ENCODE measurements at regions not wholly inside any gene's neighbourhood (a gene's known extent, or its start where the extent isn't known, plus 50 kb on each side); places are given as distances from the start of the nearest gene placed in this dataset.

- ChIA-PET CTCF (ENCODE audit: low intra/inter-chr PET ratio) (no interaction called here), POLR2A (no interaction called here)
Observed at GRCh38 chr2:239737144-239737463, 288.0 kb downstream of the NDUFA10 start.

More at GRCh38 chr2:239737144-239737463, 288.0 kb downstream of the NDUFA10 start:
- no peak overlapping the region for H3K4me3 ChIP-seq
- ATAC-seq = no peak
- H3K9ac ChIP-seq (ENCODE audit: insufficient read depth in 1 of 2, low read depth in 2 of 2, low read length in 2 of 2) = no peak overlapping the region
- H3K4me1 ChIP-seq (replicated peaks in 1 of 2; ENCODE audit: control insufficient read depth in 2 of 2, insufficient read depth in 2 of 2, low read length in 2 of 2) = no peaks in the 10 kb centered on the region; a peak in 1 of 5 replicates
- TF ChIP-seq HMBOX1 (IDR thresholded peaks at IDR 0.05) (no peak), TRIM24 (IDR thresholded peaks at IDR 0.05) (no peak), NFRKB (IDR thresholded peaks at IDR 0.05; ENCODE audit: low read depth) (no peak), CCNT2 (IDR thresholded peaks at IDR 0.05; ENCODE audit: borderline replicate concordance, extremely low read depth, insufficient read length, low read depth, low read length) (no peak), KHSRP (IDR thresholded peaks at IDR 0.05) (no peak), CCAR2 (IDR thresholded peaks at IDR 0.05; ENCODE audit: low read depth, low read length) (no peak), MTA1 (IDR thresholded peaks at IDR 0.05; ENCODE audit: borderline replicate concordance) (no peak), ELF4 (CRISPR knock-in tag; IDR thresholded peaks at IDR 0.05) (no peak), HDAC3 (IDR thresholded peaks at IDR 0.05; ENCODE audit: borderline replicate concordance, partially characterized antibody) (no peak), GTF2A2 (tag; IDR thresholded peaks at IDR 0.05) (no peak), ZNF707 (CRISPR knock-in tag; conservative IDR thresholded peaks at IDR 0.05) (no peak), EP400 (IDR thresholded peaks at IDR 0.05) (no peak)
- DNase-seq (ENCODE audit: extremely low read depth in 1 of 4, low spot score in 3 of 4) = no peak
- H3K79me2 ChIP-seq (ENCODE audit: control insufficient read depth, insufficient read depth, low read length) = no peaks in the 10 kb centered on the region
- no TSS peak for BruUV-seq (replicated peaks)
- no peaks in the 10 kb centered on the region for H3K36me3 ChIP-seq (ENCODE audit: control insufficient read depth, insufficient read depth, low read length)
- no CpG with 5 or more reads among the region's 10 CpGs for WGBS (ENCODE audit: insufficient coverage, low coverage, missing lambda C conversion rate)
- peaks cover 0 to 4% of the 10 kb centered on the region in 2 experiments; a peak in 2 of 5 replicates for H3K27me3 ChIP-seq (ENCODE audit: control insufficient read depth in 2 of 2, insufficient read depth in 2 of 2, low read length in 2 of 2)
- H3K9me1 ChIP-seq (ENCODE audit: control insufficient read depth, insufficient read depth, low read length) = no peaks in the 10 kb centered on the region
- no peak overlapping the region for H3K4me2 ChIP-seq (ENCODE audit: insufficient read depth, low read length)
- intact Hi-C loops (cut with micrococcal nuclease) = no loop called here
- no peaks in the 10 kb centered on the region for H4K20me1 ChIP-seq (replicated peaks; ENCODE audit: control insufficient read depth, insufficient read depth, low read length)
- in situ Hi-C loops (cut with MboI) = no loop called here
- FAIRE-seq = no peak
- H2AFZ ChIP-seq (ENCODE audit: low read depth, low read length) = no peak overlapping the region
- H3K9me3 ChIP-seq (replicated peaks; ENCODE audit: control insufficient read depth, insufficient read depth, low read depth, low read length) = no peaks in the 10 kb centered on the region
- H3K27ac ChIP-seq (ENCODE audit: extremely low read depth, low read depth, low read length) = no peak overlapping the region
